HG02623 (cell line): ENCODE measurements at regions not wholly inside any gene's neighbourhood (a gene's known extent, or its start where the extent isn't known, plus 50 kb on each side); places are given as distances from the start of the nearest gene placed in this dataset.
"Not testable (repeated sequence)": the region's sequence is repeated elsewhere in the genome, so short reads cannot be mapped to it uniquely, and the experiment has no call there.

Experiments used
- ATAC-seq: cut with Tn5 transposase; IDR thresholded peaks from one replicate; pipeline ENCODE4 v1.9.1; 2021; ENCODE audit warnings: moderate library complexity; ENCODE audit not compliant: unreplicated experiment

- peak; percentile 68 for ATAC-seq
Measured at GRCh38 chr4:154982187-154983047, 201.3 kb downstream of the RBM46 start.

GRCh38 chr4:154983714-154984113 lies 202.6 kb downstream of the RBM46 start:
- ATAC-seq = no peak

- peak; percentile 90 for ATAC-seq
Measured at GRCh38 chr4:154984148-154984547, 203.1 kb downstream of the RBM46 start.

- ATAC-seq = no peak
Measured at GRCh38 chr4:154984616-154985015, 203.5 kb downstream of the RBM46 start.

GRCh38 chr4:154985673-154986072 lies 204.6 kb downstream of the RBM46 start:
- no peak for ATAC-seq

GRCh38 chr4:154988511-154988910 lies 207.4 kb downstream of the RBM46 start:
- ATAC-seq = no peak

GRCh38 chr4:154989511-154989910 lies 208.4 kb downstream of the RBM46 start:
- ATAC-seq = no peak

- ATAC-seq = not testable (repeated sequence)
Measured at GRCh38 chr4:154997866-154998265, 210.6 kb upstream of the NPY2R start.

- ATAC-seq = no peak
Measured at GRCh38 chr4:154998284-154998683, 210.2 kb upstream of the NPY2R start.

- no peak for ATAC-seq
Measured at GRCh38 chr4:154998773-154999172, 209.7 kb upstream of the NPY2R start.

- ATAC-seq = no peak
Measured at GRCh38 chr4:154999950-155000578, 208.4 kb upstream of the NPY2R start.

- no peak for ATAC-seq
Measured at GRCh38 chr4:155001251-155001650, 207.2 kb upstream of the NPY2R start.

GRCh38 chr4:155005395-155006090 lies 202.9 kb upstream of the NPY2R start:
- no peak for ATAC-seq

GRCh38 chr4:155007660-155008176 lies 200.7 kb upstream of the NPY2R start:
- ATAC-seq = no peak

- no peak for ATAC-seq
Measured at GRCh38 chr4:155008389-155008788, 200.0 kb upstream of the NPY2R start.

GRCh38 chr4:155009288-155009687 lies 199.1 kb upstream of the NPY2R start:
- no peak for ATAC-seq

GRCh38 chr4:155010376-155010775 lies 198.1 kb upstream of the NPY2R start:
- ATAC-seq = no peak

- no peak for ATAC-seq
Measured at GRCh38 chr4:155011163-155011780, 197.2 kb upstream of the NPY2R start.

- ATAC-seq = no peak
Measured at GRCh38 chr4:155012469-155012868, 196.0 kb upstream of the NPY2R start.

- ATAC-seq = no peak
Measured at GRCh38 chr4:155017426-155017825, 191.0 kb upstream of the NPY2R start.
